ENCODE measurements at regions not wholly inside any gene's neighbourhood (a gene's known extent, or its start where the extent isn't known, plus 50 kb on each side); places are given as distances from the start of the nearest gene placed in this dataset.
A peak's percentile ranks its signal among the peaks of the same experiment; 100 is the strongest.

DNA sequence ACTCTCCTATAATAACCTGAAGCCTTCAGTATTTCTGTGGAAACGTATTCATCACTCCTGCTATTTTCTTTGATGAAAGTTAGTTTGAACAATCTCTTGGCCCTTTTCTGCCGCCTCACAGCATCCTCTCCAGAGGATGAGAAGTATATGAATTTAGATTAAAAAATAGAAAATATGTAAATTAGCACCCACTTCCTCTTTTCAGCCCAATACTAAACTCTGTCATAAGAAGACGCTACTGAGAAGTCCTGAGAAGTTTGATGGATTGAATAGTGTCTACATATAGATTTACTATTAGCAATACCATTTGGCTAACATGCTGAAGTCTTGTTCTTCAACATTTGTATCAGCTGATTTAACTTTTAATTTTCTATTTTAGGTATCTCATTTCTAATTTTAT lies 526.4 kb upstream of the SPHKAP start:
- no peak for DNase-seq (ENCODE audit: low read depth)

DNA sequence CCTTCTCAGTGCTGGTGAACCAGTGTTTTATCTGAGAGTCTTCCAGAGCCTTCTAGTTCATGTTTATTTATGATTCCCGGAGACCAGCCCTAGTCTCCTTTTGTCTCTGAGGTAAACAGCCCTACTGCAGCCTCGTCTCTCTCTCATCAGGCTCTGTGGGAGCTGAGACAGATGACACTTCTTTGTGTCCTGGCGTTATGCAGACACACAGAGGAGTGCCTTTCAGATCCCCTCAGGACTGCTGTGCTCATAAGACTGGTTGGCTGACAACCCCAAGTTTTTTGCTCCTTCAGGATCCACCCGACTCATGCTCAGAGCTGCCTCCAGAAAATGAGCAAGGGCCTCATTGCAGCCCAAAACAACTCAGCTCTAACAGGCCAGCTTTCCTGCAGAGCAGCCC lies 523.8 kb upstream of the SPHKAP start:
- DNase-seq (ENCODE audit: low read depth) = no peak

DNA sequence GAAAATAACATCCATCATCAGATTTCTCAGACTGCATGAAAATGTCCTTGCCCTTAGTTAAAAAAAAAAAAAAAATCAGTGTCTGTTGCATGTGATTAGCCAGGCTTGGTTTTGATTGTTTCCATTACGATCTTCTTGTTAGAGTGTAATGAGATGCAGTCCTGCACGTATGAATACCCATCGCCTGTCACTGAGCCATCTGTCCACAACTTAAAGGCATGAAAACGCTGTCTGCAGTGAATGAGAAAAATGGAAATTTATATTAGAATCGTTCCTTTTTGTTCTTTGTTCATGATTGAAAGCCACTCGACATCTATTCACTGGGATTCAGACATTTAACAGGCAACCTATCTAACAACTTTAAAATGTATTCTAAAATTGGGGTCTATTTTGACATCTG lies 521.7 kb upstream of the SPHKAP start:
- no peak for DNase-seq (ENCODE audit: low read depth)

DNA sequence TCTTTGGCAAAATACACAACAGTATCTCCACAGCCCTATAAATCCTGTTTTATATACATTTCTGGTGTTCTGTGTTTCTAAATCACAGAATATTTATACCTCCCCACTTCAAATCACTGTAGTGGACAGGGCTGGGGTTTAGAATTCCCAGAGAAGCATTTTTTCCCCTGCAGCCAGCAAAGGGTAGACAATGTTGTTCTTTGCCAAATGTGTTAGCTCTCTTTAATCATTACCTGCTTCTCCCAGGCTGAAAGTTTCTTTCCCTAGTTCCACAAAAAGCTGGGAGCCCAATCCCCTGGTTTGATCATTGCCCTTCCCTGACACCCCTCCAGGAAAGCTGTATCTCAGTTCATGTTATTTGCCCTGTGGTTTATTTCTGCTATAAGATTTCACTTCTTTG lies 520.0 kb upstream of the SPHKAP start:
- no peak for DNase-seq (ENCODE audit: low read depth)

DNA sequence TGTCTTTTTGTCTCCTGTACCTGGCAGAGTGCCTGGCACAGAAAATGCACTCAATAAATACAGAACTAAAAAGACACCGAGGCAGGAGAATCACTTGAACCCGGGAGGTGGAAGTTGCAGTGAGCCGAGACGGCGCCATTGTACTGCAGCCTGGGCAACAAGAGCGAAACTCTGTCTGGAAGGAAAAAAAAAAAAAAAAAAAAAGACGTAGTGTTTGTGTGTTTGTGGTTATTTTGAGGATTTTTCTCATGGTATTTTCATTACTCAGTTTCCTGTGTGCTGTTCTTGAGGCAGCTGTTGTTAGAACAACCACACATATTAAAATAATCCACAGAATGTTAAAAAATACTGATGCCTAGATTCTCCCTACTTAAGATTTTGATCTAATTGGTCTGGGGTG lies 519.2 kb upstream of the SPHKAP start:
- peak; percentile 89 for DNase-seq (ENCODE audit: low read depth)

DNA sequence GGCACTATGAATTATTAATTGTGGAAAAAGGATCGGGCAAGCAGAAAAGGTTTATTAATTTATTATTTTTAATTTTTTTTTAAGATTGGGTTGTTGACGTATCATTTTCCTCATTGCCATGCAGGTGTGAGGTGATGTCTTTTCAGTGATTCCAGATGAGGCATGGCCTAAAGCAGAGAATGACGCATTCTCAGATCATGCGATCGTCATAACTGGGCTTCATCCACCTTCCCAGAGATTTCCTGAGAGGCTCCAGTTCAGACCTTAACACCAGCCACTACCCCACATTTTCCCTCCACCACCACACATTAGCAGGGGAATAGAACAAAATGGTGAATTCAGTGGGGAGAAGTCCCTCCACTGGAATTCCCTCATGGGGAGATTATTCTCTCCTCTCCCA lies 518.4 kb upstream of the SPHKAP start:
- peak; percentile 30 for DNase-seq (ENCODE audit: low read depth)

DNA sequence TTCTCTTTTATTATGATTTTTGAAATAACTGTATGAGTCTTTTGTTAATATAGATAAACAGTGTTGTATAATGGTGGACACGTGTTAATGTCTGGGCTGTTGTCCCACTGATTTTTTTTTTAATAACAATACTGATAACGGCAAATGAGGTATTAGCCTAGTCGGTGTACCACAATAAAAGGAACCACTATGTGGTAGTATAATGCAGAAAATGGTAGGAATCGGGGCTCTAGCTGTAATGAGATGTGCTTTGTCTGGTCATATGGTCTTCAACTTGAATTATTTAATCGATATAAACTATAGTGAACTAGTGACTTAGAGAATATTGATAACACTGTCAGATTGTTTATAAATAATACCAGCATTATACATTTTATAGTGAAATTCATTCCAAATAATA lies 517.9 kb upstream of the SPHKAP start:
- peak; percentile 72 for DNase-seq (ENCODE audit: low read depth)

DNA sequence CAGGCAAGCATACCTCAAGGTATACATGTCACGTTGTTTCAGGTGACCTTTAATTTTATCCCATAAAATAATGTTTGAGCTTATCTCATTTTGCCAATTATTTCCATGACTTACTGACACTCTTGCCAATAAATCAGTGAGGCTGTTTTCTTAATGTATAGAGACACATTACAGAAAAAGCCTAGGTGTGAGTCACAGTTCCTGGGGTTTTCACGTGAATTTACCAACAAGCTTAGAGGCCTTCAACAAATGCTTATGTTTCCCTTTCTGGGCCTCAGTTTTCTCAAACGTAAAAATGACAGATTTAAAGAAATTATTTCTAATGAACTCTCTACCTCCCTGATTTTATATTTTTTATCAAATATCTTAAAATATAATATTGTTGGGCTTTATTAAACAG lies 517.5 kb upstream of the SPHKAP start:
- DNase-seq (ENCODE audit: low read depth) = peak; percentile 34

DNA sequence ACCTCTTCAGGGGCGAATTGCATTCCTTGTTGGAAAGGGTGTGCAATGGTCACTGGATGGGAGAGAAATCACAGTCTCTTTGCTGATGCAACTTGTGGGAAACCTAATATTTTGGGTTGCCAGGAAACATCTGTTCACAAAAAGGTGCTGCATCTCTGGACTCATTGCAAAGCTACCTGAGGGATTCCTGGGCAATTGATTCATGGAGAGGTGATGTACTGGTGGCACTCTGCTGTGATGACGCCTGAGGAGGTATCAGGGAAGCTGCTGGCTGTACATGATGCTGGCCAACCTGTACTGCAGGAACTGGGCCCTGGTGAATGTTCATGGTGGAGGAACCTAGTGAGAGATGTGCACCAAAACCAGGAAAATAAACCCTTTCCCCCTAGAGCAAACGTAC lies 516.0 kb upstream of the SPHKAP start:
- no peak for DNase-seq (ENCODE audit: low read depth)

DNA sequence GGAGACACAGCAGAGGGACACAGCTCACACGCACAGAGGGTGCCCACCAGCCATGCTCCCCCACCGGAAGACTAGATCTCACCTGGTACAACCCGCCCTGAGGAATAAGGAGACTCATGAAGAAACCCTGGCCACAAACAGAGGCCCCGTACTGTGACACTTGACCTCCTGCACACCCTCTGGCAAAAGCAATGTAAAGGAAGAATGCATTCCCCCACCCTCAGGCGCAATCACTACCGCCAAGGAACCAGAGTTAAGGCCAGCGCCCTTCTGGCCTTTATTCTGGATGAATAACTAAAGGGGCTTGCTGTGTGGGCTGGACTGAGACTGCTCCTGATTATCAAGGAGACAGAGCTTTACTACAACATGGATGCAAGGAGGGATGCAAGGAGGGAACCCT lies 509.2 kb upstream of the SPHKAP start:
- DNase-seq (ENCODE audit: low read depth) = no peak

DNA sequence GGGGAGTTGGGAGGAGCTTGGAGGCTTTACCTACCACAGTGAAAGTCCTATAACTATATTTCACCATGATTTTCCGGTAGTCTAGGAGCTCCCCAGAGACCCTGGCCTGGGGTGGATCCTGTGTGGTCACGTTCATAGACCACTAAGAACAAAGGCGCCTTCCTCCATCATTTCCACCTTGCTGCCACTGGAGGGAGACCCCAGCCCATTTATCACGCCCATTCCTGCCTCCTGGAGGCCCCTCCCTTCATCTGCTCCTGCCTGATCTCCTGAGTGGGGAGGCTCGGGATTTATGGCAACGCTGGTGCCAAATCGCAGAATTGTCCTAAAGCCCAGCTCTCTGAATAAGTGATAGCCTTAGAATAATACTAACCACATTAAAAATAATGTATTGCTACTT lies 507.6 kb upstream of the SPHKAP start:
- no peak for DNase-seq (ENCODE audit: low read depth)

DNA sequence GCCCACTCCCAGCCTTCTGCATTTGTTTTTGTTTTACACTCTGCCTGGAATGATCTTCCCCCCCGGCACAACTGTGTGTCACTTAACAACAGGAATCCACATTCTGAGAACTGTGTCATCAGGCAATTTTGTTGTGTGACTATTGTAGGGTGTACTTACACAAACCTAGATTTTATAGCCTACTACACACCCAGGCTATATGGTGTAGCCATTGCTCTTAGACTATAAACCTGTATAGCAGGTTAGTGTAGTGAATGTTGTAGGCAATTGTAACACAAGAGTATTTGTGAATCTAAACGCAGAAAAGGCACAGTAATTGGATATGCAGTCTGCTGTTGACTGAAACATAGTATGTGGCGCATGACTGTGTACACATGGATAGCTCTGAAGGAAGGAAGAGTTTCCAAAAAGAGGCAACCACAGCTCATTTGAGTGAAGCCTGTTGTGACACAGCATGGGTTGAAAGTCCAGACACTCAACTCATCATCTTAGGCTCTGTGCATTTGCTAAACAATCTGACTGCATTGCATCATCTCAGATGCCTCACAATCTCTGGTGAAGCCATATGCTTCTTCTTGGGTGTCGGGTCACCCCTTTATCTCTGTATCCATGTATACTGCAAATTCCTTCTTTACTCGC lies 506.6 kb upstream of the SPHKAP start:
- peak; percentile 95 for DNase-seq (ENCODE audit: low read depth)

DNA sequence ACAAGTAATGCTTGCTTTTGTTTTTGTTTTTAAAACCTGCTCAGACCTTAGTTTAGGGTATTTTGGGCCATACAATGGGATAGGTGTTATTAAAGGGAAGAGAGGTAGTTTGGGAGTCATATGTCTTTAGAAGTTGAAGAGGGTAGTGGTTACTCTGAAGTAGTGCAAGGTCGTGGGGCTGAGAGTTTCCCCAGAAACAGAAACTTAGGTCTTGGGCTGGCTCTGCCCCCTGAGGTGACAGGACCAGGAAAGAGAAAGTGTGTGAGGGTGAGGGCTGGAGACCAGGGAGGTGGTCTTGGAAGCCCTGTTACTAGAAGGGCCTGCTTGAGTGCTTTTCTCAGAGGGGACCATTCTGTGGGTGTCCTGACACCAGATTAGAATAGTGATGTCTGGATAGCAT lies 500.5 kb upstream of the SPHKAP start:
- no peak for DNase-seq (ENCODE audit: low read depth)

DNA sequence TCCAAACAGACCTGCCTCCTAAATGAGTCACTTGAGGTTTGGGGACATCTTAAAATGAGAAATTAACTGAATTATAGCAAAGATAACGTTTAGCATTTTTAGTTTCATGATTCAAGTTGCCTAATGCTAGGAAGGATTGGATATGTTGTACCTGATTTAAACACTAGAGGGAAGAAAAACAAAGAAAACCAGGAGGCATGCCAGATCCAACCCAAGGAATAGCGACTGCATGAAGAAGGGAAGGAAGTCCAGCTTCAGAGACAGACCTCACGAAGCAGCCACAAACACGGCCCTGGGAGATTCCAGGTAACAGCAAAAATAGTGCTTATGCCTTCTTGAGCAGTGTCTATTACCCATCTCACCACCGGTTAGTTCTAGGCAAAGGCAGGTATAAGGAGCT lies 499.9 kb upstream of the SPHKAP start:
- DNase-seq (ENCODE audit: low read depth) = peak; percentile 60

DNA sequence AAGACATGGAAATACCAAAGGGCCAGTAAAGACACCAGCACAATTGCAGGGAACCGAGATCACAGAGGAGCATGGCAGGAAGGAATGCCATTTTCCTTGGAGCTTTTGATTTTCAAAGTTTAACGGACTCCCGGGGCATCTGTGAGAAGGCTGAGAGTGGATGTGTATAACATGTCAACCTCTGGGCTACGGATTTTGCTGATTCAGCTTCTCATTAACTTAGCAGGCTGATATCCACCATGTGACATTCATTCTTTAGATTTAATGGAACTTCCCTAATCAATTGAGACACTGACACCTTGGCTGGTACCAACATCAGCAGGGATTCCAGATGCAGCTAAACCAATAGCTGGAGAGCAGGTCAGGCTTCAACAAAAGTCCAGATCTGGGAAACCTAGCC lies 496.6 kb upstream of the SPHKAP start:
- DNase-seq (ENCODE audit: low read depth) = no peak

DNA sequence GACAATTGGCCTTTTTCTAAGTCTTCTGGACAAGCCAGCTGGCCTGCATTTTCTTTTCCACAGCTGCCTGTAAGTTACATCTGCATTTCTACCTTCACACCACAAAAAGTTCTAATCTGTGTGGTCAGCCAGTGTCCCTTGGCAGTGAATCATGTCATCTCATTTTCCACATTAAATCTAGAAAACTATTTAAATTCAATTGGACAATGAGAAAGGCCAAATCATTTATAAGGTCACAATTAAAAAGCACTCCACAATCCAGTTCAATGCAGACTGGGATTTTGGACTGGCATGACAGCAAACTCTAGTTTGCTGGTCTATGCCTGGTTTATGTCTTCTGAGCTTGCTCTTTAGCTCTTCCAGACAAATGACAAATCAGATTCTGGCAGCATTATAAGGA lies 494.2 kb upstream of the SPHKAP start:
- DNase-seq (ENCODE audit: low read depth) = no peak

DNA sequence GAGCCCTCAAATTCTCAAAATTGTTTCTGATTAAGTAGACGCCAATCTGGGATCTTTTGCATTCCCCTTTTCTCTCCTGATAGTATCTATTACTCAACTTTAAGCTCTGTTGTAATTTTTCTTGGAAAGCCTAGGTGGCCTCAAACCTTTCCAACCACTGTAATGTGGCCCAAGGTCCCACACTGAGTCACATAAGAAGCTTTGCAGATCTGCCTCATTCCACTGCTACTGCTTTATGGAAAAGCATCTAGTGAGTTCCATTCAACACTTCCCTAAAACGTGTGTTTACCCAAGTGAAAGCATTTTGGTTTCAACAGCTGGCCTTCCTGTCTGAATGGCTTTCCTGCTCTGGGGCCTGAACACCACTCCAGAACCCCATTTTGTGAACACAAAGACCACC lies 493.6 kb upstream of the SPHKAP start:
- peak; percentile 86 for DNase-seq (ENCODE audit: low read depth)

DNA sequence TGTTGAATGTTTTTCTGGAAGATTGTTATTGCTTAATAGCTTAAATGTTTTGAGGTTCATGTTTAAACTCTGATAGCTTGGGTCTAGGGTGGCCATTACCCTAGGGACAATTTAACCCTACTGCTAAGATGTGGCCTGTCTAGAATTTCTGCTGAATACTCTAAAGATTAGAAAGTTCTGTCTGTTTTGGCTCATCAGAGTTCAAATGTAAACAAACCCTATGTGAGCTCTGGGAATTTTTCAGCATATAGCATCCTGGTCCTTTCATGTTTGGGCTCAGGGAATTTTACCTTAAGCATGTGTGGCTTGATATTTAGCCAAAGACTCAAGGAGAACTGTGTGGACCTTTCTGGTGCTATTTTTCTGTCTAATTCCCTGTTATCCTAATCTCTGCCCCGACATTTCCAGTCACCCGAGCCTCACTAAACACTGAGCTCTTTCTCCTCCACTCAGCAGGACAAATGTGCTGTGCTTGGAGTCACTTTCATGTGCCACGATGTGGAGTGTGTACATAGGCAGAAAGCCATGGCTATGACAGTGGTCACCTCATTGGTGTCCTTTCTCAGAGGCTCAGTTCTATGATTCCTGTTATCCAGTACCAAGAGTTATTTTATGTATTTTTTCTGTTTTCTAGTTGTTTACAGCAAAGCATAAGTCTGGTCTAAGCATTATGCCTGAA lies 492.5 kb upstream of the SPHKAP start:
- no peak for DNase-seq (ENCODE audit: low read depth)

DNA sequence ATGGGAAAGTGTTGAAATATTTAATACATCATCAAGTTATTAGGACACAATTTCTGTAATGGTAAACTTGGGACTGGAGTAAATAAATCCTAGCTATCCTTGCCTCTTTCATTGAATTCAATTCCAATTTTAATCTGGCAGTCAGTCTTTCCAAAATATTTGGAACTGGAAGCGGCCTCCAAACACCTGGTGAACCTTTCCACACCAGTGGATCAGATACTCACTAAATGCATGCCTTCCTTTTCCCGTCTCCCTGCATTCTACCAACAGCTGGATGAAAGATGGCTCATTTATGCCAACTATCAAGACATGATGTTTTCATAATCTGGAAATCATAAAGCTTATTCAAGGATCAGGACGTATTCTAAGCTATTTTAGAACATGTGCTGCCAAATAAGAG lies 488.2 kb upstream of the SPHKAP start:
- no peak for DNase-seq (ENCODE audit: low read depth)

DNA sequence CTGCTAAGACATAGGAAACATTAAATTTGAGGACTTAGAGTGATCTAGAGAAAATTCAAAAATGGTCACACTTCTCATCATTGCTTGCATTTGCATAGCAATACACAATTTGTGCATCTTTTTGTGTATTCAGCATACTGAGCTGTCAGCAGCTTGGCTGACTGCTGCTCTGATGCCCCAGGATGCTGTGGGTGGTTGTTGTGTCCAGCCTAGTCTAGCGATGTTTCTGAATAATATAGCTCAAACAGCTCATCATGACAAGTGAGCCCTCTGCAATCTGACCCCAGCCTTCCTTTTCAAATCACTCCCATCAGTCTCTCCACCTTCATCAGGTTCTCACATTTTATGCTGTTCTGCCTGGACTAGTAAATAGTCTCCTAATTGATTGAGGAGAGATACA lies 483.7 kb upstream of the SPHKAP start:
- no peak for DNase-seq (ENCODE audit: low read depth)

DNA sequence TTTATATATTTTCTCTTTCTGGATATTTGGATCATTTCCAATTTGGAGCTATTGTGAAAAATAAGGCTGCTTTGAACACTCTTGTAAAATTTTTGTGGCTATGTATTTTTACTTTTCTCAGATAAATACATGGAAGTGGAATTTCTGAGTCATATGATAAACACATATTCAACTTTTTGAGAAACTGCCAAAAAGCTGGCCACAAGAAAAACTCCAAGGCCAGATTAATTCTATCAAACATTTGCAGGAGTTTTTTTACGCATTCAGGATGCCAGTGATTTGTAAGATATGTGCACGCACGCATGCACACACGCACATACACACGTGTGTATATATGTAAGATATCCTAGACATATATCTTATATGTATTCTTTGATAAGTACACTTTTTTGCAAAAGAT lies 477.5 kb upstream of the SPHKAP start:
- peak; percentile 93 for DNase-seq (ENCODE audit: low read depth)

DNA sequence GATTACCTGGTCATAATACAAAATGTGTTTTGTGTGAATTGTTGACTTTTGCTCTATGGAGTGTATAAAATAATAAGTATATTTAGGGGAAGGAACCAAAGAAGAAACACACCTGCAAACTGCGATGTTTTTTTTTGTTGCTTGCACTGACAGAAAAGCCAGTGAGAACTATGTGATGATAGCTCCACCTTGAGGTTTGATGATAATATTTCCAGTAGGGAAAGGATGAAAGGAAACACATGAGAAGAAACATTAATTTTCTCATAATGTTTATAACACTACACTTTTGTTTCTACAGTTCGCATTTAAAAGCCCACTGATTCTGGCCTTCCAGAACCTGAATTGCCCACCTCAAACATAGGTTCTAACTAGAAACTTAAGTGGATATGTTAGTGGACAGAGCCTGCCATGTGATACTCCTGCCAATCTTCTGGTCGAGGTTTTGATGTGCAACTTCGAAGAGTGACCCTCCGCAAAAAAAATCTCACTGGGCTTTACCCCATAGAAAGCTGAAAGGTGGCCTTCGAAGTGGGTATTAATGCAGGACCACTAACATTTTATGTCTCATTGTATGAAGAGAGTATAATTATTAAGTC lies 476.4 kb upstream of the SPHKAP start:
- DNase-seq (ENCODE audit: low read depth) = peak; percentile 54

DNA sequence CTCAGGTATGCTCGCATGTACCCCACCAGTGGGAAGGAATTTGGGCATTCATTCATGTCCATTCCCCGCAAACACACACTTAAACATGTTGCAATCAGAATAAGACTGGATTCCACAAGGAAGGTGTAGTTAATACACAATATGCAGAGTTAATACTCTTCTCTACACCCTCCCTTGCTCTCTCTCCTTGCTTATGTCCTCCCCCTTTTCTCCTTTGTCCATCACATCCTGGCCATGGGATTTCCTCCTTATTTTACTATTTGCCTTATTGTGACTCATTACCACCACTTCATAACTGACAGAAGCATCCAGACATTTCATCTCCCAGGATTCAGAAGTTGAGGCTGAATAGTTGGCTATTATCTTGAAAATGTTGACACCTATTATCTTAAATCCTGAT lies 473.8 kb upstream of the SPHKAP start:
- DNase-seq (ENCODE audit: low read depth) = peak; percentile 10

DNA sequence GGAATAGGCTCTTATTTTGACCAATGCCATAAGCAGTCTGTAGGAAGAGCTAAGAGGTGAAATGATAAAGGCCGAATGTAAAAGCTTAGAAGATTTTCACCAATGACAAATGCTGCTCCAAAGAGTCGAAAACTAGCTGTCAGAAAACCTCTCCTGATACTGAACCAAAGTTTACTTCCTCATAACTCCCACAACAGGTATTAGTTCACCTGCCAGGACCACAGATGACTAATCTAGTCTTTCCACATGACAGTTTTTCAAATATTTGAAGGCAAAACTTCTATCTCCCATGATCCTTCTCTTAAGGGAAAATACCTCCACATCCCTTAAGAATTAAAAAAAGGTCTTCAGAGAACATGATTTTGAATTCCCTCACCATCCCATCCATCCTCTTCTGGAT lies 473.2 kb upstream of the SPHKAP start:
- no peak for DNase-seq (ENCODE audit: low read depth)
